Hepatocyte (in vitro differentiated cells): ENCODE measurements at regions not wholly inside any gene's neighbourhood (a gene's known extent, or its start where the extent isn't known, plus 50 kb on each side); places are given as distances from the start of the nearest gene placed in this dataset.

Experiments used
- EZH2 ChIP-seq: fragments of 200-600 bp; sonication (generic); IDR thresholded peaks from 2 replicates; pipeline ENCODE4 v1.6.1; 2016; ENCODE audit warnings: antibody characterized with exemption, mild to moderate bottlenecking, borderline replicate concordance
- TF ChIP-seq, protein P1 (sequence below): fragments of 200-600 bp; sonication (generic); IDR thresholded peaks from 2 replicates; pipeline ENCODE4 v1.5.1; 2016; ENCODE audit warnings: antibody characterized with exemption, mild to moderate bottlenecking; ENCODE audit not compliant: poor library complexity

DNA sequence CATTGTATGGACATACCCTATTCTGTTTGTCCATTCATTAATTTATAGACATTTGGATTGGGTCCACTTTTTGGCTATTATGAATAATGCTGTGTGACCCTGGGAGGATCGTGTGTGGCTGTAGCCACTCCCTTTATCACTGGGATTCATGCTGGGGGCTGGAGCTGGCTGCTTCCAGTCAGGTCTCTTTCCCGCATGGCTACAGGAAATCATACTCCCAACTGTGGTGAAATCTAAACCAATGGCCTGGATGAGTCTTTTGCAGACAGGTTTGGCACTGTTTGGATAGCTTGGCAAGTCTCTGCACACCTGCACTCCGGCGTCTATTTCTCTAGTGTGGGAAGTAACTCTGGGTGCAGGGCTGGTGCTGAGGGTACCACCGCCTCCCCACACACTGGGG lies 80.4 kb downstream of the RIN2 start:
- TF ChIP-seq, protein P1, sequence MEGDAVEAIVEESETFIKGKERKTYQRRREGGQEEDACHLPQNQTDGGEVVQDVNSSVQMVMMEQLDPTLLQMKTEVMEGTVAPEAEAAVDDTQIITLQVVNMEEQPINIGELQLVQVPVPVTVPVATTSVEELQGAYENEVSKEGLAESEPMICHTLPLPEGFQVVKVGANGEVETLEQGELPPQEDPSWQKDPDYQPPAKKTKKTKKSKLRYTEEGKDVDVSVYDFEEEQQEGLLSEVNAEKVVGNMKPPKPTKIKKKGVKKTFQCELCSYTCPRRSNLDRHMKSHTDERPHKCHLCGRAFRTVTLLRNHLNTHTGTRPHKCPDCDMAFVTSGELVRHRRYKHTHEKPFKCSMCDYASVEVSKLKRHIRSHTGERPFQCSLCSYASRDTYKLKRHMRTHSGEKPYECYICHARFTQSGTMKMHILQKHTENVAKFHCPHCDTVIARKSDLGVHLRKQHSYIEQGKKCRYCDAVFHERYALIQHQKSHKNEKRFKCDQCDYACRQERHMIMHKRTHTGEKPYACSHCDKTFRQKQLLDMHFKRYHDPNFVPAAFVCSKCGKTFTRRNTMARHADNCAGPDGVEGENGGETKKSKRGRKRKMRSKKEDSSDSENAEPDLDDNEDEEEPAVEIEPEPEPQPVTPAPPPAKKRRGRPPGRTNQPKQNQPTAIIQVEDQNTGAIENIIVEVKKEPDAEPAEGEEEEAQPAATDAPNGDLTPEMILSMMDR, result no peak
- no peak for TF ChIP-seq EZH2
